ENCODE measurements at regions not wholly inside any gene's neighbourhood (a gene's known extent, or its start where the extent isn't known, plus 50 kb on each side); places are given as distances from the start of the nearest gene placed in this dataset.

DNA sequence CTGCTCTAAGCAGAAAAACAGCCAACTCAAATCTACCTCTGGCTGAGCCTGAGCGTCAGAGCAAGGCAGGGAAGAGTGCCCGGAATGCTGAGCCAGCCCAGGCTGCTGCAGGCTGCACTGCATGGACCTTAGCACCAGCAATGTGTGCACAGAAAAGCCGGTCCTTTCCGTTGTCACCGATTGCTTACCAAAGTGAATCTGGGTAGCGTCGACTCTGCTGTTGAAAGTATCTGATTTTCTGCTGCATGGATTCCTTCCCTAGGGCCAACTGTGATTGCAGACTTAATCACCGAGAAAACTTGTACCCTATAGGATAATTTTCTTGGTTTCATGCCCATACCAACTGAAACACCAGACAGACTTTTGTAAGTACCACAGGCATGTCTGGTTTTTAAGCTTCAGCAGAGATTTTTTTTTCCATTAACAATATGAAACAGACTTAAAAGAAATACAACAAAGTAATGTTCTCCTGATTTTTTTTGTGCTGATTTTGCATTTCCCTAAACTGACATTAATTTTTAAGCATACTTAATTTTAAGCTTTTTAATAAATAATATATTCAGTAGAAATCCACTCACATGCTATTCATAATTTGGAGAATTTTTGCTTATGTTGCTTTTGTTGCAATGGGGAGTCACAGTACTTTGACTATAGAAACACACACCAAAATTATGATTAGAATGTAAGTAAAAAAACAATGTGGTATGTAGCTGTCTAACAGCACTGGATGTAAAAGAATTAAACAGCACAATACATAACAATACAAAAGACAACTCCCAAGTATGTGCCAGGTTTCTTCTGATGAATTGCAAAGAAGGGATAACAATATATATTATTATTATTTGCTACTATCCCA is 218.0 kb downstream of the THBS2 start:
- TF ChIP-seq, protein P1, sequence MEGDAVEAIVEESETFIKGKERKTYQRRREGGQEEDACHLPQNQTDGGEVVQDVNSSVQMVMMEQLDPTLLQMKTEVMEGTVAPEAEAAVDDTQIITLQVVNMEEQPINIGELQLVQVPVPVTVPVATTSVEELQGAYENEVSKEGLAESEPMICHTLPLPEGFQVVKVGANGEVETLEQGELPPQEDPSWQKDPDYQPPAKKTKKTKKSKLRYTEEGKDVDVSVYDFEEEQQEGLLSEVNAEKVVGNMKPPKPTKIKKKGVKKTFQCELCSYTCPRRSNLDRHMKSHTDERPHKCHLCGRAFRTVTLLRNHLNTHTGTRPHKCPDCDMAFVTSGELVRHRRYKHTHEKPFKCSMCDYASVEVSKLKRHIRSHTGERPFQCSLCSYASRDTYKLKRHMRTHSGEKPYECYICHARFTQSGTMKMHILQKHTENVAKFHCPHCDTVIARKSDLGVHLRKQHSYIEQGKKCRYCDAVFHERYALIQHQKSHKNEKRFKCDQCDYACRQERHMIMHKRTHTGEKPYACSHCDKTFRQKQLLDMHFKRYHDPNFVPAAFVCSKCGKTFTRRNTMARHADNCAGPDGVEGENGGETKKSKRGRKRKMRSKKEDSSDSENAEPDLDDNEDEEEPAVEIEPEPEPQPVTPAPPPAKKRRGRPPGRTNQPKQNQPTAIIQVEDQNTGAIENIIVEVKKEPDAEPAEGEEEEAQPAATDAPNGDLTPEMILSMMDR (conservative IDR thresholded peaks at IDR 0.05), result no peak
- TF ChIP-seq EZH2 (IDR thresholded peaks at IDR 0.05; ENCODE audit: low read depth), result no peak
